ENCODE measurements at regions not wholly inside any gene's neighbourhood (a gene's known extent, or its start where the extent isn't known, plus 50 kb on each side); places are given as distances from the start of the nearest gene placed in this dataset.

DNA sequence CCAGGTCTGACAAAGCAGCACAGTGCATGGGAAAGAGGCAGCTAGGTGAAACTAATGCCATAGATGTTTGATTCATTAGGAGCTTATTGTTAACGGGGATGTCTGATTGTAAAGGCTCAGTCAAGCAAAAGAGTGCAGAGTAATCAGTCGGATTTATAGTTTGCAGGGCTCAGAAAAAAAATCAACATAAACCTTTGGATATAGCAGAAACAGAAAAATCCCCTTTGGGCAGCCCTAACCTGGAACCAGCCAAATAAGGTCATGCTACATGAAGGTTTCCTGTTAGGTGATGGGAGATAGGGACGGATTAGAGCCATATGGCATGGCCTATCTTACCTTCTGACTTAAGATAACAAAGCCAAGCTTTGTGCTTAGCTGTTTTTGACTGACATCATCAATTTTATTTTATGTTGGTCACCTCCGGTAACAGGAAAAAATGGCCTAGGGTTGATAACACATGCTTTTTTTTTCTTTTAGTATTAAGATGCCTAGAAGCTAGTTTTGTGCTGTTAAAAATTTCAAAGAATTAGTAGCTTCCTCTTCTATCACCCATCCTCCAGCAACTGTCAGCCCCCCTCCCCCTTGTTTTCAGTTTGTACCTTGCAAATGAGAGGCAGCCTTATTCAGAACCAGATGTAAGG is 60.7 kb upstream of the ZEB2 start:
- intact Hi-C loops (cut with DNase I) = loop anchor here in 1 of 2 donors (10.0 kb wide), 1 partner anchor 124 kb away; no protein-coding TSS in a partner anchor
- H3K4me1 ChIP-seq (ENCODE audit: control insufficient read depth in 1 of 2, insufficient read depth in 2 of 2, low read length in 2 of 2) = peaks cover 0 to 2% of the 10 kb centered on the region in 2 donors
- no peaks in the 10 kb centered on the region for H3K36me3 ChIP-seq (ENCODE audit: control insufficient read depth in 1 of 2, insufficient read depth in 2 of 2, low read length in 1 of 2)
- 93 to 96% methylated on average over 4 of the region's 4 CpGs for WGBS, 2 donors
- no peaks in the 10 kb centered on the region for H3K27me3 ChIP-seq (ENCODE audit: control insufficient read depth in 1 of 2, insufficient read depth in 2 of 2, low read length in 1 of 2)
- no peaks in the 10 kb centered on the region for H3K9me3 ChIP-seq (ENCODE audit: control insufficient read depth, low read length)
- ATAC-seq (ENCODE audit: low FRiP score) (no peak), DNase-seq (no peak)
- H3K27ac ChIP-seq (ENCODE audit: low read depth in 1 of 2, low read length in 2 of 2) = no peak overlapping the region
- no peak overlapping the region for H3K4me3 ChIP-seq (ENCODE audit: low read length in 2 of 2)

DNA sequence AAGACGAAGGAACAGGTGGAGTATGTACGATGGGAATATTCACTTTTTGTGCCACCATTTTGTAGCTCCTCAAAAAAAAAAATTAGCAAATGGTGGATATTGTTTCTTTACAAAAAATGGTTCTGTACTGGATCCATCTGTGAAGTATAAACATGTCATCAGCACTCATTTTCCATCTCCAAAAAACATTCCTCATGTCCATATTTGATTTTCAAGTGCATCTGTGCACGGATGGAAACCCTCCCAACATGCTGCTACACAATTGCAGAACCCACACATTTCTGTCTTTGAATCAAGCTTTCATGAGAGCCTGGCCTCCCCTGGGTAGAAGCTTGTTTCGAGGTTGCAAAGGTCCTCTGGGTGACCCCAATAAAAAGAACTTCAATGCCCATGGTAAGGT is 59.6 kb upstream of the ZEB2 start:
- WGBS, 2 donors = 94 to 97% methylated on average over 4 of the region's 4 CpGs
- intact Hi-C loops (cut with DNase I) = no loop called here
- Histone ChIP-seq H3K27ac (ENCODE audit: low read depth in 1 of 2, low read length in 2 of 2) (no peak overlapping the region), H3K27me3 (ENCODE audit: control insufficient read depth in 1 of 2, insufficient read depth in 2 of 2, low read length in 1 of 2) (no peaks in the 10 kb centered on the region), H3K36me3 (ENCODE audit: control insufficient read depth in 1 of 2, insufficient read depth in 2 of 2, low read length in 1 of 2) (no peaks in the 10 kb centered on the region), H3K9me3 (ENCODE audit: control insufficient read depth, low read length) (no peaks in the 10 kb centered on the region), H3K4me1 (ENCODE audit: control insufficient read depth in 1 of 2, insufficient read depth in 2 of 2, low read length in 2 of 2) (peaks cover 0 to 2% of the 10 kb centered on the region in 2 donors), H3K4me3 (ENCODE audit: low read length in 2 of 2) (no peak overlapping the region)
- no peak for DNase-seq
- ATAC-seq (ENCODE audit: low FRiP score) = no peak

DNA sequence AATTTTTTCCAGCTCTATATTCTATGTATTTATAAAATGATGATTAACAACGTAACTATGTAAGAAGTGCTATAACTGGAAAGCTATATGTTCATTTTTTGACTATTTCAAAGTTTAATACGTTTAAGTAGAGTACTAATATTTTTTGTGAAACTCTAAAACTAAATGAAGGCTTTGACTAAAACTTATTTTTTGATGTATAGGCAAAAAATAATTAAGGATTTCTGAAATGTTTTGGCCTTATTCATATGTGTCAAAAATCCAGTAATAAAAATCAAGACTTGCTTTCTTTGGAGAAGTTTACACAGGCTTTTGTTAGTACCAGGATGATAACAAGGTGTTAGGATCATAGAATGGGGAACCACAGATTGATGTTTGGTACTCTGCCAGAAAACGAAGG is 58.2 kb upstream of the ZEB2 start:
- ATAC-seq (ENCODE audit: low FRiP score) (no peak), DNase-seq (no peak)
- Histone ChIP-seq H3K36me3 (ENCODE audit: control insufficient read depth in 1 of 2, insufficient read depth in 2 of 2, low read length in 1 of 2) (no peaks in the 10 kb centered on the region), H3K27me3 (ENCODE audit: control insufficient read depth in 1 of 2, insufficient read depth in 2 of 2, low read length in 1 of 2) (no peaks in the 10 kb centered on the region), H3K4me3 (ENCODE audit: low read length in 2 of 2) (no peak overlapping the region), H3K9me3 (ENCODE audit: control insufficient read depth, low read length) (no peaks in the 10 kb centered on the region), H3K4me1 (ENCODE audit: control insufficient read depth in 1 of 2, insufficient read depth in 2 of 2, low read length in 2 of 2) (no peaks in the 10 kb centered on the region), H3K27ac (ENCODE audit: low read depth in 1 of 2, low read length in 2 of 2) (no peak overlapping the region)
- 60 to 62% methylated on average over 3 of the region's 3 CpGs for WGBS, 2 donors
- intact Hi-C loops (cut with DNase I) = no loop called here

DNA sequence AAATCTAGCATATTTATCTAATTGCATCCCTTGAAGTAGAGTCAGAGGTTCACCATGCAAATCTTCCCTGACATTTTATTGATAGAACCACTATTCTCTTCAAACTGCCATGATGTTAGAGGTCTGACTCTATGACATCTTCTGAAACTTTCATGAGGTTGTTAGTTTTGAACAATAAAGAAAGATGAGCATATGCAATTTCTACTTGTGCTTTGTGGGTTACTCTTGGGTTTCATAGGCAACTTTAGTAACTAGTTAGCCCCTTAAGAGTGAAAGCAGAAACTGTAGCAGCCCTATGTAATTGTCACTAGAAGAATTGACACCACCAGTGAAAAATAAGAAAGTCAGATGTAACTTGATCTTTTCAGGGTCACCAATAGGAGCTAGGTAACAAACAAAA is 53.1 kb upstream of the ZEB2 start:
- ATAC-seq (ENCODE audit: low FRiP score) (no peak), DNase-seq (no peak)
- intact Hi-C loops (cut with DNase I) = no loop called here
- Histone ChIP-seq H3K4me3 (ENCODE audit: low read length in 2 of 2) (no peak overlapping the region), H3K27ac (ENCODE audit: low read depth in 1 of 2, low read length in 2 of 2) (no peak overlapping the region), H3K27me3 (ENCODE audit: control insufficient read depth in 1 of 2, insufficient read depth in 2 of 2, low read length in 1 of 2) (no peaks in the 10 kb centered on the region), H3K4me1 (ENCODE audit: control insufficient read depth in 1 of 2, insufficient read depth in 2 of 2, low read length in 2 of 2) (no peaks in the 10 kb centered on the region), H3K9me3 (ENCODE audit: control insufficient read depth, low read length) (no peaks in the 10 kb centered on the region), H3K36me3 (ENCODE audit: control insufficient read depth in 1 of 2, insufficient read depth in 2 of 2, low read length in 1 of 2) (no peaks in the 10 kb centered on the region)

DNA sequence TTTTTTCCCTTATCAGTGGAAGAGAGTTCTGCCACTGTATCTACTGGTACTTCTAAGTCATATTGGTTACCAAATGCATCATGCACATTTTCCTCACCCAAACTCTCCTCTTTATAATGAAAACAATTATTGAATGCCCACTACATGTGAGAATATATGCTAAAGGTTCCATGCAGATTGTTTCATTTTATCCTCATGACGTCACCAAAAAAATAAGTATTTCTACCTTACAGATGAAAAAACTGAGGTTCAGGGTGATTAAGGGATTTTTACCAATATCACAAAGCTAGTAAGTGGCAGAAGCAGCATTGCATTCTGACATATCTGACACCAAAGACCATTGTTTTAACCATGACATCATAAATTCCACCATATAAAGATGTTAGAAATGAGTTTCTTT is 51.9 kb upstream of the ZEB2 start:
- H3K27me3 ChIP-seq (ENCODE audit: control insufficient read depth in 1 of 2, insufficient read depth in 2 of 2, low read length in 1 of 2) = no peaks in the 10 kb centered on the region
- H3K4me1 ChIP-seq (ENCODE audit: control insufficient read depth in 1 of 2, insufficient read depth in 2 of 2, low read length in 2 of 2) = no peaks in the 10 kb centered on the region
- ATAC-seq (ENCODE audit: low FRiP score) (no peak), DNase-seq (no peak)
- intact Hi-C loops (cut with DNase I) = no loop called here
- H3K27ac ChIP-seq (ENCODE audit: low read depth in 1 of 2, low read length in 2 of 2) = no peak overlapping the region
- WGBS, 2 donors = 99 to 100% methylated on average over 1 of the region's 1 CpG
- no peak overlapping the region for H3K4me3 ChIP-seq (ENCODE audit: low read length in 2 of 2)
- H3K36me3 ChIP-seq (ENCODE audit: control insufficient read depth in 1 of 2, insufficient read depth in 2 of 2, low read length in 1 of 2) = no peaks in the 10 kb centered on the region
- no peaks in the 10 kb centered on the region for H3K9me3 ChIP-seq (ENCODE audit: control insufficient read depth, low read length)

DNA sequence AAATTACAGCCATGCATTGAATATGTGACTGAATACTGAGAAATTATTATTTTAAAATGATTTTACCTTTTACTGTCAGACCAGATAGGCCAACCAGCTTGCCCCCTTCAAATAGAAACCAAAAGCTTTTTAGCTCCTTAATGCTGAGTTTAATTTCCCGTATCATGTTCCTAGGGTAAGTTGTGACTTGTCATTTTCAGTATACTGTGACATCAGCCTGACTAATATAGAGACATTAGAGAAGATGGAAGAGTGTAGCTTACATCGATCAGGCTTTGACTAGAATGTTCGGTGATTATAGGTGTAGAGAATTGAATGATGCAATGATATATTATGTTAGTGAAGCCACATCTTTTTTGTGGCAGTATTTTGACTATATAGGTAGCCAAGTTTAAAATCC is 50.6 kb upstream of the ZEB2 start:
- intact Hi-C loops (cut with DNase I) = no loop called here
- DNase-seq = no peak
- WGBS, 2 donors = 91 to 97% methylated on average over 3 of the region's 3 CpGs
- Histone ChIP-seq H3K4me1 (ENCODE audit: control insufficient read depth in 1 of 2, insufficient read depth in 2 of 2, low read length in 2 of 2) (no peaks in the 10 kb centered on the region), H3K9me3 (ENCODE audit: control insufficient read depth, low read length) (no peaks in the 10 kb centered on the region), H3K36me3 (ENCODE audit: control insufficient read depth in 1 of 2, insufficient read depth in 2 of 2, low read length in 1 of 2) (no peaks in the 10 kb centered on the region), H3K27ac (ENCODE audit: low read depth in 1 of 2, low read length in 2 of 2) (no peak overlapping the region), H3K4me3 (ENCODE audit: low read length in 2 of 2) (no peak overlapping the region), H3K27me3 (ENCODE audit: control insufficient read depth in 1 of 2, insufficient read depth in 2 of 2, low read length in 1 of 2) (no peaks in the 10 kb centered on the region)
- ATAC-seq (ENCODE audit: low FRiP score) = no peak
